Neural cell (in vitro differentiated cells): ENCODE measurements at regions not wholly inside any gene's neighbourhood (a gene's known extent, or its start where the extent isn't known, plus 50 kb on each side); places are given as distances from the start of the nearest gene placed in this dataset.

ENCODE experiments used
- EP300 ChIP-seq: fragments of 450-650 bp; conservative IDR thresholded peaks from 2 replicates; pipeline ENCODE4 v1.6.1; 2014; ENCODE audit warnings: antibody characterized with exemption, mild to moderate bottlenecking, moderate library complexity; ENCODE audit not compliant: poor library complexity, severe bottlenecking
- EZH2 ChIP-seq: fragments of 200-600, 300-800 bp; shearing (Covaris generic), sonication (generic); IDR thresholded peaks from 2 replicates; pipeline ENCODE4 v1.6.1; 2014; ENCODE audit warnings: antibody characterized with exemption, low read length, borderline replicate concordance, mild to moderate bottlenecking; ENCODE audit not compliant: insufficient read depth, poor library complexity, severe bottlenecking
- POLR2AphosphoS5 ChIP-seq: IDR thresholded peaks from 2 replicates; pipeline ENCODE4 v1.6.1; 2012
- TAF1 ChIP-seq: IDR thresholded peaks from 2 replicates; pipeline ENCODE4 v1.6.1; 2012; ENCODE audit warnings: low read depth
- TF ChIP-seq, protein P1 (sequence below): fragments of 450-650 bp; IDR thresholded peaks from 2 replicates; pipeline ENCODE4 v1.5.1; 2014; ENCODE audit warnings: antibody characterized with exemption, mild to moderate bottlenecking, moderate library complexity; ENCODE audit not compliant: poor library complexity, severe bottlenecking

DNA sequence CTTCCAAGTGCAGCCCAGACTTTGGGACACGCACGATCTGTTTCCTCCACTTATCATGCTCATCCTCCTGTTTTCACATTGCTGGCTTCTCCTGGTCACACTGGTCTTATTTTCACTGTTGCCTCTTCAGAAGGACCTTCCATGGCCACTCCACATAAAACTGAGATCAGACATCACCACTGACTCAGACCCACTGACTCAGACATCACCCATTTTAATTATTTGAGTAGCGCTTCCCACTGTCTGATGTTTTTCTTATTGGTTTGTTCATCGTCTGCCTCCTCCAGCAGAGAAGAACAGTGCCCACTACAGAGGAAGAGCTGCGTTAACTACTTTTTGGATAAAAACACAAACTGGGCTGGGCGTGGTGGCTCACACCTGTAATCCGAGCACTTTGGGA lies 270.5 kb upstream of the PWP1 start:
- TF ChIP-seq TAF1 (no peak), EP300 (no peak), POLR2AphosphoS5 (no peak), EZH2 (no peak)
- TF ChIP-seq, protein P1, sequence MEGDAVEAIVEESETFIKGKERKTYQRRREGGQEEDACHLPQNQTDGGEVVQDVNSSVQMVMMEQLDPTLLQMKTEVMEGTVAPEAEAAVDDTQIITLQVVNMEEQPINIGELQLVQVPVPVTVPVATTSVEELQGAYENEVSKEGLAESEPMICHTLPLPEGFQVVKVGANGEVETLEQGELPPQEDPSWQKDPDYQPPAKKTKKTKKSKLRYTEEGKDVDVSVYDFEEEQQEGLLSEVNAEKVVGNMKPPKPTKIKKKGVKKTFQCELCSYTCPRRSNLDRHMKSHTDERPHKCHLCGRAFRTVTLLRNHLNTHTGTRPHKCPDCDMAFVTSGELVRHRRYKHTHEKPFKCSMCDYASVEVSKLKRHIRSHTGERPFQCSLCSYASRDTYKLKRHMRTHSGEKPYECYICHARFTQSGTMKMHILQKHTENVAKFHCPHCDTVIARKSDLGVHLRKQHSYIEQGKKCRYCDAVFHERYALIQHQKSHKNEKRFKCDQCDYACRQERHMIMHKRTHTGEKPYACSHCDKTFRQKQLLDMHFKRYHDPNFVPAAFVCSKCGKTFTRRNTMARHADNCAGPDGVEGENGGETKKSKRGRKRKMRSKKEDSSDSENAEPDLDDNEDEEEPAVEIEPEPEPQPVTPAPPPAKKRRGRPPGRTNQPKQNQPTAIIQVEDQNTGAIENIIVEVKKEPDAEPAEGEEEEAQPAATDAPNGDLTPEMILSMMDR = no peak
